ENCODE measurements at regions not wholly inside any gene's neighbourhood (a gene's known extent, or its start where the extent isn't known, plus 50 kb on each side); places are given as distances from the start of the nearest gene placed in this dataset.

GRCh38 chrX:150269605-150270254 lies 93.4 kb upstream of the MAMLD1 start (continued):
- TF ChIP-seq ATF3 (IDR thresholded peaks at IDR 0.05) (no peak), MAX (IDR thresholded peaks at IDR 0.05) (peak; percentile 20), NR2F2 (IDR thresholded peaks at IDR 0.05) (no peak)

- Histone ChIP-seq H3K9me3 (ENCODE audit: control insufficient read depth in 4 of 4, low read length in 3 of 4) (no peaks in the 10 kb centered on the region), H3K27ac (ENCODE audit: low read depth in 1 of 2, low read length in 2 of 2) (peak overlapping the region; percentile 40 to 54), H3K4me3 (ENCODE audit: low read depth in 1 of 3, low read length in 3 of 3) (no peak overlapping the region), H3K4me1 (ENCODE audit: control insufficient read depth in 4 of 4, insufficient read depth in 4 of 4, low read length in 3 of 4) (peaks cover 7 to 42% (median 35%) of the 10 kb centered on the region in 4 donors), H3K27me3 (ENCODE audit: control insufficient read depth in 4 of 4, insufficient read depth in 4 of 4, low read length in 3 of 4) (no peaks in the 10 kb centered on the region), H3K36me3 (ENCODE audit: control insufficient read depth in 4 of 4, insufficient read depth in 3 of 4, low read depth in 1 of 4, low read length in 3 of 4) (no peaks in the 10 kb centered on the region), H3K9ac (ENCODE audit: low read depth in 1 of 2, low read length in 2 of 2) (no peak overlapping the region)
- TF ChIP-seq MAX (IDR thresholded peaks at IDR 0.05) (peak; percentile 64), RXRA (IDR thresholded peaks at IDR 0.05) (peak; percentile 81 to 82), GABPA (IDR thresholded peaks at IDR 0.05 in 1 of 2, conservative IDR thresholded peaks at IDR 0.05 in 1 of 2) (peak in 1 of 2 donors; percentile 9), JUND (IDR thresholded peaks at IDR 0.05) (peak in 1 of 2 donors; percentile 53), SP1 (IDR thresholded peaks at IDR 0.05) (peak; percentile 81), ATF3 (IDR thresholded peaks at IDR 0.05) (no peak), ZBTB33 (IDR thresholded peaks at IDR 0.05) (peak; percentile 45), NR2F2 (IDR thresholded peaks at IDR 0.05) (no peak), HNF4G (IDR thresholded peaks at IDR 0.05) (no peak), YY1 (IDR thresholded peaks at IDR 0.05) (peak; percentile 60), FOXA2 (IDR thresholded peaks at IDR 0.05) (peak; percentile 95), FOXA1 (IDR thresholded peaks at IDR 0.05) (peak; percentile 76), CTCF (IDR thresholded peaks at IDR 0.05; ENCODE audit: low read depth, low read length, missing input control) (no peak), REST (IDR thresholded peaks at IDR 0.05) (no peak), RAD21 (IDR thresholded peaks at IDR 0.05) (peak in 1 of 2 donors; percentile 46), HNF4A (conservative IDR thresholded peaks at IDR 0.05) (peak; percentile 64 to 72), EGR1 (IDR thresholded peaks at IDR 0.05; ENCODE audit: low read depth in 2 of 2) (no peak), TAF1 (conservative IDR thresholded peaks at IDR 0.05) (no peak)
- 33% methylated on average over 3 of the region's 3 CpGs for WGBS
- DNase-seq (ENCODE audit: low spot score): no peak
Measured at GRCh38 chrX:150270622-150271021, 92.5 kb upstream of the MAMLD1 start.
